GM21529 (cell line): ENCODE measurements at regions not wholly inside any gene's neighbourhood (a gene's known extent, or its start where the extent isn't known, plus 50 kb on each side); places are given as distances from the start of the nearest gene placed in this dataset.

Source experiments
- ATAC-seq: cut with Tn5 transposase; IDR thresholded peaks from one replicate; pipeline ENCODE4 v1.9.1; 2021; ENCODE audit not compliant: unreplicated experiment

- ATAC-seq, result no peak
Measured at GRCh38 chr10:78263521-78263988, 229.9 kb downstream of the RPS24 start.

DNA sequence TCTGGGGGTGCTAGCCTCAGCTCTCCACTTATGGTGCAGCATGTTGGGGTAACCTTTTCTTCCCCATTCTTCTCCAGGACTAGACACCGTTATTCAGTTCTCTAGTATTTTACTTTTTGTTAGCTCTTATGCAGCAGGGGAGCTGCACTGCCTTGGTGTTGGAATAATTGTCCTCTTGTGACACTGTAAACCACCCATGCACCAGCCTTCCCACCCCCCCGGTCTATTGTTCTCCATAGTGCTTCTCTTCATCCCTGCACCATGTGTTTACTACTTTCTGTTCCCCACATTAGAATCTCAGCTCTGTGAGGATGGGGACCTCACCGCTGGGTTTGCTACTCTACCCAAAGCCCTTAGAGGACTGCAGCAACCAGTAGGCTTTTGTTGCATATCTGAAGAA lies 230.7 kb downstream of the RPS24 start:
- no peak for ATAC-seq

DNA sequence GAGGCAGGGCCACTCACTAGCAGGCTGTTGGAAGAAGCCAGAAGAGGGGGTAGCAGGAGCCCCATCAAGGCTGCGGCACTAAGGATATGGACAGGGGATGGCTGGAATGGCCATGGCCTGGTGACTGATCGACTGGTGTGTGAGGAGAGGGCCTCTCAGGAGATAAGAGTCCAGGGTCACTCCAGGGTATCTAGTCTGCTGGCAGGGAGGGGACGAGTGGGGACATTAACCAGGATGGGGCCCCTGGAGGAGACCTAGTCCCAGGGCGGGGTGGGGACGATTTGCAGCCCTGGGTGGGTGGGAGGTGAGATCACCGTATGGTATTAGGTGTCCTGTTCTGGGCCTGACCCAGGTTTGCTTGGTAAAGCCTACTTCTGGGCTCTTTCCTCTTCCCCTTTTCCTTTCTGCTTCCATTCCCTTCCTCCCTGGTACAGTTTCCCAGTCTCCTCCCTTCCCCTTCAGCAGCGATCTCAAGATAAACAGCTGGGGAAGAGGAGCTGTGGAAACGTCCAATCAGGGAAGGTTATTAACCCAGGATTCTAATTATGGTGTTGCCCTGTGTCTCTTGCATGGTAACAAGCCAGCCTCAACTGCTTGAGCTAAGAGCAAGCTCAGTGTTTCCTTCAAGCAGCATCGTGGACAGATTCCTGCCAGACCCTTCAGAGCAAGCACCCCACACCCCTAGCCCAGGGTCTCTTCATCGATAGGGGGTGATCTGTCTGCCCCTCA lies 233.2 kb downstream of the RPS24 start:
- ATAC-seq, result no peak

GRCh38 chr10:78267598-78267997 lies 233.9 kb downstream of the RPS24 start:
- no peak for ATAC-seq

DNA sequence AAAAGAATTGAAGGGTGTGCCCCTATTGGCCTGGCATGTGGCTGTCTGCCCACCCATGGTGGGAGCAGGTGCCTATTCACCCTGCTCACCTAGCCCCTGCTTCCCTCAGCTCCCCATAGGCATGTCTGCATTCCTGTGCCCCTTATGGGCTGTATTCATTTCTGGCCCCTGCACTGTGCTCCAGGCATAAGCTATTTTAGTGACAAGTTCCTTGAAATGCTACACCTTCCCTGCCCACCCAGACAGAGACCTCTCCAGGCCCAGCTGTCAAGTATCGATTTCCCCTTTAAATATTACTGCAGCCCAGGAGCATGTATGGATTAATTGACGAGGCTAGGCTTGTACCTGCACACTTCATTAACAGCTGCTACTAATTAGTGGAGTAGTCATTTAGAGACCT lies 235.4 kb downstream of the RPS24 start:
- ATAC-seq, result no peak

- no peak for ATAC-seq
Measured at GRCh38 chr10:78272329-78272728, 238.7 kb downstream of the RPS24 start.

- no peak for ATAC-seq
Measured at GRCh38 chr10:78274491-78274890, 240.8 kb downstream of the RPS24 start.

DNA sequence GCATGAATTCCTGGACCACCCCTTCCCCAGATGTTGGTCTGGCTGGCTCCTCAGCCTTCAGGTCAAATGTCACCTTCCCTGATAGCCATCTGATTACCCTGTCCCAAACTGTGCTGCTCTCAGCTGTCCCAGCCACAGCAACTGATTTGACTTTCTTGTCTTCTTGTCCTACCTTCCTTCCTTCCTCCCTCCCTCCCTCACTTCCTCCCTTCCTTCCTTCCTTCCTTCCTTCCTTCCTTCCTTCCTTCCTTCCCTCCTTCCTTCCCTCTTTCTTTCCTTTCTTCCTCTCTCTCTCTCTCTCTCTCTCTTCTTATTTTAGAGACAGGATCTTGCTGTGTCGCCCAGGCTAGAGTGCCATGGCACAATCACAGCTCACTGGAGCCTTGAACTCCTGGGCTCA lies 242.5 kb downstream of the RPS24 start:
- no peak for ATAC-seq

GRCh38 chr10:78277314-78278057 lies 243.8 kb downstream of the RPS24 start:
- ATAC-seq, result no peak

GRCh38 chr10:78278058-78278404 lies 244.4 kb downstream of the RPS24 start:
- no peak for ATAC-seq

DNA sequence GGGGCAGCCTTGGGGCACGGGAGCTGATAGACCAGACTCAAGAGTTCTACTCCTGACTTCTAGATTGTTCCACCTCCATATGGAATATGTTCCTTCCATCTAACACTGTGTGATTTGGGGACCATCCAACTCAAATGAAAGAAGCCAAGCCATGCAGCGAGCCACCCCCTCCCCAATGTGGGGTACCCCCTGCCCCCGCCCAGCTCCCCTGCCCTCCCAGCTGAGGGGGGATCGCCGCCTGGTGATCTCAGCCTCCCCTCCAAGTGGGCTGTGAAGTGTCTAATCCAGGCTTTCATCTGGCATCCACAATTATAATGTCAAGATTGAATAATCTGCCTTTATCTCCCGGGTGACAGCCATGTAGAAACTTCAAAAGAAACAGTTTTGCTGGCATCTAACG lies 246.1 kb downstream of the RPS24 start:
- no peak for ATAC-seq

DNA sequence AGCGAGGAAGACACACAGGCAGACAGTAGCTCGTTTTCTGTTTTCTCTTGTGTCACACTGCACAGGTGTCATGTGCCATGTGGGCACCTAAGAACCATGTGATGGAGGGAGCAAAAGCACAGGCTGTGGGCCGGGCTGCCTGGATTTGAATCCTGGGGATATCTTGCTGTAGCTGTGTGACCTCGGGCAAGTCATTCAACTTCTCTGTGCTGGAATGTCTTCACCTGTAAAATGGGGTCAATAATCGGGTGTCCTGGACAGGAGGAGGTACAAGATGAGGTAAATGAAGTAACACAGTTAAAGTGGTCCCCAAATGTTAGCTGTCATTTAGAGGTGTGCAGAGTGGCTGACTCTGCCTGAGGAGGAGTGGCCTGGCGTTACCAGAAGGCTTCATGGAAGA lies 246.9 kb downstream of the RPS24 start:
- no peak for ATAC-seq

DNA sequence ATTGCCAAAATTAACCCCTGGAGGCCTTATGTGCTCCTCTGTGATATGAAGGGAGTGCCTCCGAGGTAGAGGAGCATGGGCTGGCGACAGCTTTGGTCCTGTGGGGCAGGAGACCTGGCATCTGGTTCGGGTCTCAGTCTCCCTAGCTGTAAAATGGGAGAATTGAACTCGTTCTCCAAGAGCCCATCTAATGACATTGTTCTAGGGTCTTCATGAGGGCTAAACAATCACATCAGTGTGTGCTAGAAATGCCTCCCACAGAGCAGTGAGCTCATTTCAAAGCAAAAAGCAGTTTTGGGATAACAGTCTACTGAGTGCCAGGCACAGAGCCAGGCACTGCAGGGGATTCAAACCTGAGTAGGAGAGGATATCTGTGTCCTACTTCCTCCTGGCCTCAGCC lies 248.0 kb downstream of the RPS24 start:
- no peak for ATAC-seq

DNA sequence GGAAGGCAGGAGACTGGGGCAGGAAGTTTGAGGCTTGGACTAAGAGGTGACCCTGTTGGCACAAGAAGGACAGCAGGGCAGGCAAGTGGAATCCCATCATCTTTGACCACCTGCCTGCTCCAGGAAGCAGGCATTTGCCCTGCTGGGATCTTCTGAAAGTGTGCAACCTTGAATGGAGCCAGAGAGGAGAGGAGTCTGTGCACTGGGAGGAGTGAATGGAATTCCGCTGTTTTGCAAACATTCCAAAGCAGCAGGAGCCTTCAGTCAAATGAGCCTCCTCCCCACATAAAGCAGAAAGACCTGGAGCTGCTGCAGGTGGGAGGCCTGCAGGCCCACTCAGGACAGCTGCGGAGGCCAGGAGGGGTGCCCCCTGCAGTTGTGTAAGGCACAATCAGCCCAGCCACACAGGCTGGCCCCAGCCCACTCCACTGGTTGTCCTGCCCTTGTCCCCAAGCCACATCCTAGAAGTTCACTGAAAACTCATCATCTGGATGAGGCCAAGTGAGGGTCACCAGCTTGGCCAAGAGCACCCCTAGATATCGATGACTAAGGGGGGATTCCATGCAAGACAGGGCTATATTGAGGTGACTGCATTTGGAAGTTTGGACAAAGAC lies 249.5 kb downstream of the RPS24 start:
- ATAC-seq, result no peak

- no peak for ATAC-seq
Measured at GRCh38 chr10:78284381-78284780, 250.7 kb downstream of the RPS24 start.

GRCh38 chr10:78285226-78285625 lies 251.6 kb downstream of the RPS24 start:
- no peak for ATAC-seq

DNA sequence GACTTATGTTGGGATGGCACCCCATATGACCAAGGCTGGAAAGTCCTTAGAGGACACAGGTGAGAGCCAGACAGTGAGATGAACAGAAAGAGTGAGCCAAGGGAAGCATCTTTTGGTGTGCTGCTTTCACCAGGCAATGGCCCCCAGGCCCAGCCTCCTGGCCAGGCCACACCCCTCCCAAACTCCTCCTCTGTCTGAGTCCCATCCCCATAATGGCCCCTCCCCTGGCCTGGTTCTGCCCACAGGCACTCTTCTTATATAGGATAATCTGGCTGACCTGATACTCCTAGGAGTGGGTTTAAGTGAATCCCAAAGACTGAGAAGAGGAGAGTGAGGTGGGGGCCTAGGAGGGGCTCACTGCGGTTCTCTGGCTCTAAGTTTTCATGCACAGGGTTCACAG lies 252.5 kb downstream of the RPS24 start:
- ATAC-seq, result no peak

DNA sequence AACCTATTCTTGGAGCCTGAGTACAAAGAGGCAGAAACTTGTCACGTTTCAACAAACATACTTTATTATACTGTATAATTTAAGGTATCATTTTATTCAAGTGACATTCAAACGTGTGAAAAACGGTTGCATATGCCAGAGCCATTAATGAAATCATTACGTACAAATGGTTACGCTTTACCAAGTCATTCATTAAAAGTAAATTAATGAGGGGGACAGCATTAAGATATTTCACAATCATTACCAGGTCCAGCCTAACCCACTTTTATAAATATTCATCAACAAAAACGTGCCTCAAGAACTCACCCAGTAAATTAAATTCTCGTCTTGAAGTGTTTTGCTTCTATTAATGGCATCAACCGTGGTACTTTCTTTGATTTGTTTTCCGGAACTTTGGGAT lies 253.0 kb downstream of the RPS24 start:
- no peak for ATAC-seq

GRCh38 chr10:78287618-78288017 lies 254.0 kb downstream of the RPS24 start:
- ATAC-seq, result no peak

DNA sequence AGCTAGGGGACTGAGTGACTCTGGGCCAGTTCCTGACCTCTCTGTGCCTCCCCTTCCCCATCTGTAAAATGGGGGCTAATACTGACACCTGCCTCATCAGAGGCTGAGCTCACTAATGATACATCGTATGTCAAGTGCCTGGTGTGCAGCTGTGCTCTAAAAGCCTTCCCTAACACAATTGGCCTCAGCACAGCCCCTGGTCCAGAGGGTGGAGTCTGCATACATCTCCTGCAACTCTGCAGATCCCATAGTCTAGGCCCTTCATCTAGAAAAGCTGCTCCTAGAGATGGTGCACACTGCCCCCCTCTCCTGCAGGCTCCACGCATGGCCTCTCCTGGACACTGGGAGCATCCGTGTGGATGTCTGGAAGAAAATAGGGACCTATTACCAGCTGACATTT lies 255.0 kb downstream of the RPS24 start:
- no peak for ATAC-seq

DNA sequence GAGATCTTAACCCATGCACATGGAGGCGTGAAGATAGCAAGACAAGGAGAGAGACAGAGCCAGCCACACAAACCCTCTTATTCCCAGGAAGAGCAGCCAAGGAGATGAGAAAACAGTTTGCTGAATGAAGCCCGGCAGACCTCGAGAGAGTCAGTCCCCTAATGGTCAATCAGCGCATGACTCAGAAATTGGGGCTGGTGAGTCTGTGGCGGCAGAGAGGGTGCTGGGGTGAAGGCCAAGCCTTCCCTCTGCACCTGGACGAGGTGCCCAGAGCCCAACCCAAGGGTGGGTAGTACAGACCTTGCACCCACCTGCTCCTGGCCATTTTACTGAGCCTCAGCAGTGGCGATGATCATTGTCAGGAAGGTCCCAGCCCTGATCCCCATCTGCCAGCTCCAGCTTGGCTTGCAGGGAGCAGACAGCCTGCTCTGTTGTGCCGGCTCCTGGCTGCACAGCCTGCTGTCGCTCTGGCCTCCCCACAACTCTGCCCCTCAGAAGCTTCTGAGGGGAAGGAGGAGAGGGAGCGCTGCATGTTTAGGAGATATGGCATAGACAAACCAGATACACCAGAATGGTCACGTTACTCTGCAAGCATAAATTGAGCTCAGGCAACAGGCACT lies 256.6 kb downstream of the RPS24 start:
- ATAC-seq, result no peak

- ATAC-seq, result no peak
Measured at GRCh38 chr10:78291722-78292121, 258.1 kb downstream of the RPS24 start.
